Neural progenitor cell (in vitro differentiated cells): ENCODE measurements at regions not wholly inside any gene's neighbourhood (a gene's known extent, or its start where the extent isn't known, plus 50 kb on each side); places are given as distances from the start of the nearest gene placed in this dataset.
"Not testable (repeated sequence)": the region's sequence is repeated elsewhere in the genome, so short reads cannot be mapped to it uniquely, and the experiment has no call there.

Experiments
- DNase-seq: peaks from one replicate; pipeline ENCODE4 v3.0.0-alpha.2; 2016; ENCODE audit warnings: low spot score
- H2AFZ ChIP-seq: fragments of 200-600 bp; sonication (generic); replicated peaks from 2 replicates; pipeline ENCODE4 v1.6.1; 2016; ENCODE audit warnings: antibody characterized with exemption
- H3F3A ChIP-seq: fragments of 200-600 bp; sonication (generic); 2 replicates; pipeline ENCODE4 v1.6.1; 2016; ENCODE audit warnings: antibody characterized with exemption, low read depth
- H3K27ac ChIP-seq: fragments of 200-600 bp; sonication (generic); 2 replicates; pipeline ENCODE4 v1.5.1; 2016; ENCODE audit warnings: mild to moderate bottlenecking
- H3K27me3 ChIP-seq: fragments of 200-600 bp; sonication (generic); 2 replicates; pipeline ENCODE4 v1.6.1; 2016; ENCODE audit warnings: mild to moderate bottlenecking, moderate library complexity
- H3K36me3 ChIP-seq: fragments of 200-600 bp; sonication (generic); 2 replicates; pipeline ENCODE4 v1.5.1; 2016
- H3K4me1 ChIP-seq: fragments of 200-600 bp; sonication (generic); 2 replicates; pipeline ENCODE4 v1.6.1; 2016; ENCODE audit warnings: mixed run types
- H3K4me2 ChIP-seq: fragments of 200-600 bp; sonication (generic); 2 replicates; pipeline ENCODE4 v1.6.1; 2016
- H3K4me3 ChIP-seq: fragments of 200-600 bp; sonication (generic); 2 replicates; pipeline ENCODE4 v1.5.1; 2016
- H3K79me2 ChIP-seq: fragments of 200-600 bp; sonication (generic); 2 replicates; pipeline ENCODE4 v1.6.1; 2016; ENCODE audit warnings: low read depth
- H3K9ac ChIP-seq: fragments of 200-600 bp; sonication (generic); 2 replicates; pipeline ENCODE4 v1.6.1; 2016
- H3K9me3 ChIP-seq: fragments of 200-600 bp; sonication (generic); 2 replicates; pipeline ENCODE4 v1.5.1; 2016; ENCODE audit warnings: low read depth
- H4K20me1 ChIP-seq: fragments of 200-600 bp; sonication (generic); 2 replicates; pipeline ENCODE4 v1.6.1; 2016; ENCODE audit warnings: low read depth
- H3K27ac Mint-ChIP-seq: 3 replicates; pipeline ENCODE4 v1.8.0; 2021; ENCODE audit warnings: mixed read lengths
- H3K27me3 Mint-ChIP-seq: 2 replicates; pipeline ENCODE4 v1.8.0; 2022; ENCODE audit warnings: low read depth, mild to moderate bottlenecking, inconsistent platforms, moderate library complexity, mixed read lengths; ENCODE audit not compliant: insufficient read depth
- H3K36me3 Mint-ChIP-seq: 3 replicates; pipeline ENCODE4 v1.8.0; 2021; ENCODE audit warnings: mixed read lengths
- H3K4me1 Mint-ChIP-seq: 3 replicates; pipeline ENCODE4 v1.8.0; 2021; ENCODE audit warnings: mixed read lengths
- H3K4me3 Mint-ChIP-seq: 3 replicates; pipeline ENCODE4 v1.8.0; 2021; ENCODE audit warnings: mild to moderate bottlenecking, moderate library complexity, mixed read lengths
- H3K9me3 Mint-ChIP-seq: 3 replicates; pipeline ENCODE4 v1.8.0; 2020; ENCODE audit warnings: mixed read lengths
- EZH2 ChIP-seq: fragments of 200-600 bp; sonication (generic); IDR thresholded peaks from 2 replicates; pipeline ENCODE4 v1.6.1; 2017; ENCODE audit warnings: antibody characterized with exemption, mild to moderate bottlenecking, moderate library complexity
- EZH2phosphoT487 ChIP-seq: fragments of 200-600 bp; sonication (generic); IDR thresholded peaks from 2 replicates; pipeline ENCODE4 v1.6.1; 2017; ENCODE audit warnings: antibody characterized with exemption
- TF ChIP-seq, protein P1 (sequence below): fragments of 200-600 bp; sonication (generic); IDR thresholded peaks from 2 replicates; pipeline ENCODE4 v1.5.1; 2017; ENCODE audit warnings: antibody characterized with exemption, mild to moderate bottlenecking

DNA sequence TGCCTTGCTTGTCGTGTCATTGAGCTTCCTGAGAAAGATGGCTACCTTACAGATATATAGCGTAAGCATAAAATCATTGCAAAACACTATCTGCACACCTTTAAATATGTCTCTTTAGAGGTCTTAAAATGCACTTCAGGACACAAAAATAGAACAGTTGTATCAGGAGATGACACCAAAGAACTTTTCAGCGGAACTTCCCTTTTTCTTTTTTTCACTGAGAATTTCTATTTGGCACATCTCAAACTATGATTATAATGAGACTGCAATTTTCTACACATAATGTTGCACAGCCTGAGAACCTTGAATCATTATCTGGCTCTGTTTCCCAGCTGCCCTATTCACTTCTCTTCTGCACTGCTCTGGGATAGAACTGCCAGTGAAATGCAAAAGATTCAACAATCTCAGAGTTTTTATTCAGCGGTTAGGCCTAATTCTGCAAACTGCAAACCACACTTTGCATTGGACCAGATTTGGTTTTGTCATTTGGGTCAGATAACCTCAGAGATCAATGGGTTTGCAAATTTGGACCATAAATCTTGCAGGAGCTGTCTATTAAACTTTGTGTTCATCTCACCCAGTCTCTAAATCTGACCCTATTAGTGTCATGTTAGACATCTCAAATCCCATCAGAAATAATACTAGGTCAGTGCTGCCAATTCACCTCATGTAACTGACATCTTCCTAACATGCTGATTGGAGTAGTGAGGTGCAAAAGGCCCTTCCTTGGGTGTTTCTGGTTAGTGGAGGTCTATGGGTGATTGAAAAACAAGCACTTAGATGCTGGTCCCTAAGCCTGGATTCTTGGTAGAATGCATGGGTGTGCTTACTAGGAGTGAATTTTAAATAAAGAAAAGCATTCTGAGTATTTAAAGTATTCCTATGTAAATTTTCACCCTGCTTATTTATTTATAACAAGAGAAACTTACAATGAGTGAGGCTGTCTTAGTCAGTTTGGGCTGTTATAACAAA is 382.7 kb downstream of the UTRN start:
- H3F3A ChIP-seq: no peaks in the 10 kb centered on the region
- no peaks in the 10 kb centered on the region for H3K9me3 ChIP-seq
- Mint-ChIP-seq H3K27me3 (no peaks in the 10 kb centered on the region), H3K9me3 (peaks cover 30% of the 10 kb centered on the region), H3K36me3 (peaks cover 9% of the 10 kb centered on the region), H3K4me1 (peaks cover 3% of the 10 kb centered on the region), H3K27ac (no peak overlapping the region), H3K4me3 (no peak overlapping the region)
- H3K36me3 ChIP-seq: peaks cover 2% of the 10 kb centered on the region
- H3K27ac ChIP-seq: no peak overlapping the region
- no peak overlapping the region for H3K4me3 ChIP-seq
- H4K20me1 ChIP-seq: no peaks in the 10 kb centered on the region
- no peak overlapping the region for H3K4me2 ChIP-seq
- no peak for DNase-seq
- no peaks in the 10 kb centered on the region for H3K4me1 ChIP-seq
- TF ChIP-seq EZH2: no peak
- TF ChIP-seq, protein P1, sequence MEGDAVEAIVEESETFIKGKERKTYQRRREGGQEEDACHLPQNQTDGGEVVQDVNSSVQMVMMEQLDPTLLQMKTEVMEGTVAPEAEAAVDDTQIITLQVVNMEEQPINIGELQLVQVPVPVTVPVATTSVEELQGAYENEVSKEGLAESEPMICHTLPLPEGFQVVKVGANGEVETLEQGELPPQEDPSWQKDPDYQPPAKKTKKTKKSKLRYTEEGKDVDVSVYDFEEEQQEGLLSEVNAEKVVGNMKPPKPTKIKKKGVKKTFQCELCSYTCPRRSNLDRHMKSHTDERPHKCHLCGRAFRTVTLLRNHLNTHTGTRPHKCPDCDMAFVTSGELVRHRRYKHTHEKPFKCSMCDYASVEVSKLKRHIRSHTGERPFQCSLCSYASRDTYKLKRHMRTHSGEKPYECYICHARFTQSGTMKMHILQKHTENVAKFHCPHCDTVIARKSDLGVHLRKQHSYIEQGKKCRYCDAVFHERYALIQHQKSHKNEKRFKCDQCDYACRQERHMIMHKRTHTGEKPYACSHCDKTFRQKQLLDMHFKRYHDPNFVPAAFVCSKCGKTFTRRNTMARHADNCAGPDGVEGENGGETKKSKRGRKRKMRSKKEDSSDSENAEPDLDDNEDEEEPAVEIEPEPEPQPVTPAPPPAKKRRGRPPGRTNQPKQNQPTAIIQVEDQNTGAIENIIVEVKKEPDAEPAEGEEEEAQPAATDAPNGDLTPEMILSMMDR: no peak
- TF ChIP-seq EZH2phosphoT487: no peak
- H2AFZ ChIP-seq: no peak overlapping the region
- H3K27me3 ChIP-seq: no peaks in the 10 kb centered on the region
- no peaks in the 10 kb centered on the region for H3K79me2 ChIP-seq
- no peak overlapping the region for H3K9ac ChIP-seq

DNA sequence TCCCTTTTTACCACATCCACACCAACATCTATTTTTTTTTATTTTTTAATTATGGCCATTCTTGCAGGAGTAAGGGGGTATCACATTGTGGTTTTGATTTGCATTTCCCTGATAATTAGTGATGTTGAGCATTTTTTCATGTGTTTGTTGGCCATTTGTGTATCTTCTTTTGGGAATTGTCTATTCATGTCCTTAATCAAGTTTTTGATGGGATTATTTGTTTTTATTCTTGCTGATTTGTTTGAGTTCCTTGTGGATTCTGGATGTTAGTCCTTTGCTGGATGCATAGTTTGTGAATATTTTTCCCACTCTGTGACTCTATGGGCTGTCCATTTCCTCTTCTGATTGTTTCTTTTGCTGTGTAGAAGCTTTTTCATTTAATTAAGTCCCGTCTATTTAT is 385.1 kb downstream of the UTRN start:
- H3K36me3 ChIP-seq, H3K9me3 ChIP-seq, H3K4me1 ChIP-seq, H3K27ac Mint-ChIP-seq, H3K27me3 ChIP-seq, H4K20me1 ChIP-seq, H3K4me3 Mint-ChIP-seq, H3K79me2 ChIP-seq, H3K4me3 ChIP-seq, H3K9ac ChIP-seq, H3K27me3 Mint-ChIP-seq, H2AFZ ChIP-seq, H3K4me2 ChIP-seq, H3F3A ChIP-seq, H3K4me1 Mint-ChIP-seq, H3K27ac ChIP-seq, DNase-seq: not testable (repeated sequence)
- H3K36me3 Mint-ChIP-seq: peaks cover 11% of the 10 kb centered on the region
- peaks cover 45% of the 10 kb centered on the region for H3K9me3 Mint-ChIP-seq

DNA sequence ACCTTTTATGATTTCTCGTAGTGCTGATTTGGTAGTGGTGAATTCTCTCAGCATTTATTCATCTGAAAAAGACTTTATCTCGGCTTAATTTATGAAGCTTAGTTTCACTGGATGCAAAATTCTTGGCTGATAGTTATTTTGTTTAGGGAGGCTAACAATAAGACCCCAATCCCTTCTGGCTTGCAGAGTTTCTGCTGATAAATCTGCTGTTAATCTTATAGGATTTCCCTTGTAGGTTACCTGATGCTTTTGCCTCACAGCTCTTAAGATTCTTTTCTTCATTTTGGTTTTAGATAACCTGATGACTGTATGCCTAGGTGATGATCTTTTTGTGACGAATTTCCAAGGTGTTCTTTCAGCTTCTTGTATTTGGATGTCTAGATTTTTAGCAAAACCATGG is 388.7 kb downstream of the UTRN start:
- Histone ChIP-seq H3K27me3 (no peaks in the 10 kb centered on the region), H3K4me2 (no peak overlapping the region), H3K9ac (no peak overlapping the region), H3K4me1 (no peaks in the 10 kb centered on the region), H3K9me3 (peaks cover 9% of the 10 kb centered on the region), H2AFZ (no peak overlapping the region), H3F3A (no peaks in the 10 kb centered on the region), H3K79me2 (peaks cover 6% of the 10 kb centered on the region), H4K20me1 (no peaks in the 10 kb centered on the region), H3K4me3 (no peak overlapping the region), H3K36me3 (peaks cover 10% of the 10 kb centered on the region), H3K27ac (no peak overlapping the region)
- H3K36me3 Mint-ChIP-seq: peaks cover 11% of the 10 kb centered on the region
- no peak overlapping the region for H3K4me3 Mint-ChIP-seq
- H3K27me3 Mint-ChIP-seq: peaks cover 3% of the 10 kb centered on the region
- H3K4me1 Mint-ChIP-seq: no peaks in the 10 kb centered on the region
- TF ChIP-seq EZH2phosphoT487 (no peak), EZH2 (no peak)
- TF ChIP-seq, protein P1: no peak
- no peak overlapping the region for H3K27ac Mint-ChIP-seq
- H3K9me3 Mint-ChIP-seq: peaks cover 46% of the 10 kb centered on the region
- DNase-seq: no peak

DNA sequence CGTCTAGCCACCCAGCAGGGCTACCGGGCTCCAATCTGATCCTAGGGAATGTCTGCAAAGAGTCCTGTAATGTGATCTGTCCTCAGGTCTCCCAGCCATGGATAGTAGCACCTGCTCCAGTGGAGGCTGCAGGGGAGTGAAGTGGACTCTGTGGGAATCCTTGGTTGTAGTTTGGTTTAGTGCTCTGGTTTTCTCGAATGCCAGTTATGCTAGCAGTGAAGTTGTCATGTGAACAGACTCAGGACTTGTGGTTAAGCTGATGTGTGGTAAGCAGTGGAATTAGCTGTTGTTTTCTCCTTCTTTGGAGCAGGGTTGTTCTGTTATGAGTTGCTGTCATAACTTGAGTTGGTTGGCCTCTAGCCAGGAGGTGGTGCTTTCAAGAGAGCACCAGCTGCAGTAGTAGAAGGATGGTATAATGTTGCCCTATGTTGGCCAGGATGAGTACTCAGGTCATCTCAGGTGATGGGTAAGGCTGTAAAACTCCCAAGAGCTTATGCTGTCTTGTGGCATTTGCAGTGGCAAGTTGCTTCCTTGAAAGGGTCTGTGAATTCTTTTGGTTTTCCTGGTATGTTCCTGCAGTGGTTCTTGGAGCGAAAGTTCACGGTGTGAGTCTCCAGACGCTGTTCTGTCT is 390.2 kb downstream of the UTRN start:
- Mint-ChIP-seq H3K27ac (no peak overlapping the region), H3K9me3 (peaks cover 38% of the 10 kb centered on the region), H3K4me3 (no peak overlapping the region), H3K36me3 (peaks cover 7% of the 10 kb centered on the region), H3K27me3 (peaks cover 3% of the 10 kb centered on the region), H3K4me1 (no peaks in the 10 kb centered on the region)
- Histone ChIP-seq H2AFZ (no peak overlapping the region), H3K4me2 (no peak overlapping the region), H3K79me2 (peaks cover 6% of the 10 kb centered on the region), H3K27me3 (no peaks in the 10 kb centered on the region), H3K9ac (no peak overlapping the region), H3K4me3 (no peak overlapping the region), H4K20me1 (no peaks in the 10 kb centered on the region), H3K4me1 (no peaks in the 10 kb centered on the region), H3K27ac (no peak overlapping the region), H3K36me3 (peaks cover 10% of the 10 kb centered on the region), H3F3A (no peaks in the 10 kb centered on the region), H3K9me3 (peaks cover 9% of the 10 kb centered on the region)
- TF ChIP-seq, protein P1: no peak
- TF ChIP-seq EZH2phosphoT487: no peak
- TF ChIP-seq EZH2: no peak
- DNase-seq: no peak

DNA sequence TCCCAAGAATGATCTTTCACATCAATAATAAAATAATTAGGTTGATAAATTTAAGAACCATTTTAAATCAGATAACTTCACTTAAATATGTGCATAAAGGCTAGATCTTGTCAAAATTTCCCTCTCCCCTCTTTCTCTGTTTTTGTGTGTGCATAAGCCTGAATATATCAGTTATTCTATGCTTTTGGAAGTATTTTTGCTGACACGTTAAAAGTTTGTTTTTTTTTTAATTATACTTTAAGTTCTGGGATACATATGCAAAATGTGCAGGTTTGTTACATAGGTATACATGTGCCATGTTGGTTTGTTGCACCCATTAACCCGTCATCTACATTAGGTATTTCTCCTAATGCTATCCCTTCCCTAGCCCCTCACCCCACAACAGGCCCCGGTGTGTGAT is 391.2 kb downstream of the UTRN start:
- H3K36me3 Mint-ChIP-seq, H3K4me3 Mint-ChIP-seq, H3K27me3 Mint-ChIP-seq: not testable (repeated sequence)

More for the DNA sequence above, 391.2 kb downstream of the UTRN start:
- not testable (repeated sequence) for DNase-seq, H3F3A ChIP-seq, H2AFZ ChIP-seq, H3K9me3 ChIP-seq, H3K36me3 ChIP-seq, H3K4me1 Mint-ChIP-seq, H3K27me3 ChIP-seq, H3K79me2 ChIP-seq, H3K4me3 ChIP-seq, H3K4me2 ChIP-seq, H3K4me1 ChIP-seq, H4K20me1 ChIP-seq, H3K9ac ChIP-seq, H3K27ac Mint-ChIP-seq, H3K27ac ChIP-seq
- H3K9me3 Mint-ChIP-seq: peaks cover 29% of the 10 kb centered on the region
